ENCODE measurements at regions not wholly inside any gene's neighbourhood (a gene's known extent, or its start where the extent isn't known, plus 50 kb on each side); places are given as distances from the start of the nearest gene placed in this dataset.

GRCh38 chr12:124507188-124508109 lies 60.0 kb downstream of the NCOR2 start:
- TF ChIP-seq MEF2A (IDR thresholded peaks at IDR 0.05; ENCODE audit: insufficient read depth, low read depth, low read length) (no peak), CEBPB (IDR thresholded peaks at IDR 0.05; ENCODE audit: borderline replicate concordance in 1 of 2, low read depth in 2 of 2, low read length in 2 of 2) (no peak), CTCF (IDR thresholded peaks at IDR 0.05 in 2 of 3, conservative IDR thresholded peaks at IDR 0.05 in 1 of 3; ENCODE audit: control insufficient read depth in 2 of 3, extremely low read depth in 1 of 3, insufficient read depth in 1 of 3, low read depth in 3 of 3, low read length in 3 of 3) (no peak), POLR2A (IDR thresholded peaks at IDR 0.05; ENCODE audit: low read depth, low read length) (no peak), EP300 (IDR thresholded peaks at IDR 0.05; ENCODE audit: borderline replicate concordance in 1 of 2, control insufficient read depth in 1 of 2, low read depth in 2 of 2, low read length in 2 of 2) (no peak), ZBTB4 (CRISPR knock-in tag; IDR thresholded peaks at IDR 0.05) (no peak), REST (IDR thresholded peaks at IDR 0.05; ENCODE audit: low read depth, low read length) (no peak), RBBP5 (conservative IDR thresholded peaks at IDR 0.05) (no peak), FOS (IDR thresholded peaks at IDR 0.05; ENCODE audit: borderline replicate concordance, extremely low read depth, insufficient read length) (no peak), ZNF24 (IDR thresholded peaks at IDR 0.05) (no peak), FOXK2 (IDR thresholded peaks at IDR 0.05) (no peak), RFX5 (IDR thresholded peaks at IDR 0.05; ENCODE audit: low read depth, low read length) (no peak), BACH1 (IDR thresholded peaks at IDR 0.05; ENCODE audit: borderline replicate concordance) (no peak), EZH2 (IDR thresholded peaks at IDR 0.05; ENCODE audit: borderline replicate concordance, control insufficient read depth, low read depth, low read length) (no peak)

Data from GM12878 (cell line).